HG03175 (cell line): ENCODE measurements at regions not wholly inside any gene's neighbourhood (a gene's known extent, or its start where the extent isn't known, plus 50 kb on each side); places are given as distances from the start of the nearest gene placed in this dataset.

ENCODE experiments used
- ATAC-seq: cut with Tn5 transposase; IDR thresholded peaks from one replicate; pipeline ENCODE4 v1.9.1; 2021; ENCODE audit warnings: mild to moderate bottlenecking, moderate library complexity; ENCODE audit not compliant: unreplicated experiment

DNA sequence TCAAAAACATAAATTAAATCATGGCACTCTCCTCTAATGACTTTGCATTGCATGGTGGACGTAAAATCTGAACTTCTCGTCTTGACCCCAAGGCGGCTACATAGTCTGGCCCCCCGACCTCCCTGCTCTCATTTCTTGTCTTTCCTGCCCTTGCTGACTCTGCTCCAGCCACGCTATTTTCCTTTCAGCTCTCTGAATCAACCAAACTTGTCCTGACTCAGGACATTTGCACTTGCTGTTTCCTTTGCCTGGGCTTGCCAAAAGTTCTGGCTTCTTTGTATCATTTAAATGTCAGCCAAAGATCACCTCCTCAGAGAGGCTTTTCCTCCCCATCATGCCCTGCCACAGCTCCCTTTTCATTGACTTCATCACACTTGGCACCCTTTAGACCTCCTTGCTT lies 107.7 kb upstream of the NFE2L3 start:
- no peak for ATAC-seq

DNA sequence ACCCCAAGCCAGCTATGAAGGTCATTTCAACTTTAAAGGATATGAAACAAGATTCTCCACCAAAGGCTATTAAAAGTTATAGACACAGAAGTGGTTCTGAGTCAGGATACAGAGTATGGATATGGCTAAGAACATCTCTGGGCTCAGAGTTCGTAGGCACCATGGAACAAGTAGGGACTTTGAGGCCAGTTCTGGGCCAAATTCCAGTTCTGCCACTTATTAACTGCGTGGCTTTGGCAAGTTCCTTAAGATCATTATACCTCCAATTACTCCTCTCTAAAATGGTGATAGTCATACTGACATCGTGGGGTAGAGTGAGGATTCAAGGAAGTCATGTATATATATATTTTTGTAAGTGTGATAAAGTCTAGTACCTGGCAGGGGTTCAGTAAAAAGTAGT lies 105.8 kb upstream of the NFE2L3 start:
- ATAC-seq, result no peak

DNA sequence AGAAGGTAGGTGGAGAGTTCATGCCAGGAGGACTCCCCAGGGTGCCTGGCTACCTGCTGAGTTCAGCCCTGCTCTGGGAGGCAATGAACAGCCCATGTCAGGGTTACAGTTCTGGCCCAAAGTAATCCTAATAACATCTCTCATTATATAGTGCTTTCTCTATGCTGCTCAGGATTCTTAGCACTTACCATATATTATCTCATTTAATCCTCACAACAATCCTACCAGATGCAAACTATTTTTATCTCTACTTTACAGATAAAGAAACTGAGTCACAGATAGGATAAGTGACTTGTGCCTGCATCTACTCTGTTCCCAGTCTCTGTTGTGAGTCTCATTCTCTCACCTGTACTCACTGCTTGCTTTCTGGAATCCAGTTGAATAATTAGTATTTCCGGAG lies 105.1 kb upstream of the NFE2L3 start:
- ATAC-seq, result no peak

DNA sequence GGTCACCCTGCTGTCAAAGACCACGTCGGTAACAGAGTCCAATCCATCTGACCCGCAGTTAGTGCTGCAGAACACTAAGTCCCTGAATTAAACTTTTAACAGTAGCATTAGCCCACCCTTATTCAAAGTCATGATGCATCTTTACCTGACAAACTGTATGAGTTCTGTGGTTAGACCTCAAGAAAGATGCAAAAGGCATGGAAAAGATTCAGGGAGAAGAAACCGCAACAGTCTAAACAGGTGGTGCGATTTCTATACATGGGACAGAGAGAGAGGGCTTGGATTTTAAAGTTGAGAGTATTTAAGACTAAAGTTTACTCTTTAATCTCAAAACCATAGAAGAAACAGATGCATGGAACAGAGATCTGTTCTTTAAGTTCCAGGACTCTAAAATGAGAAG lies 103.3 kb upstream of the NFE2L3 start:
- ATAC-seq, result no peak

DNA sequence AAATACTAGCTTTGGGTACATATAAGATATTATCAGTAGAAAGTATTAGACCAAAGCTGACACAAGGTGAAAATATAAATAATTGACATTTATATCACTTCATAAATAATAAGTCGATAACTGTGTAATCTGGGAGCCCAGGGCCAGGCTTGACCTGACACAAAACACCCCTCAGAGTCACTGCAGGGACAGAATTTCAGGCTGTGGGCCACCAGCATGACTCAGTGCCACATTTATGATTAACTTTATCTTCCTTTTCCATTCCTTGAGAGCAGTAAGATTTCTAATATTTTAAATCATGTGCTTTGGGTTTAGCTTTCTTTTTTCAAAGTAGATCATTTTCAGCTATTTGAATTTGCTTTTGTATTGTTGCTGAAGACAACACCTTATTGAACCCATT lies 102.9 kb upstream of the NFE2L3 start:
- no peak for ATAC-seq

DNA sequence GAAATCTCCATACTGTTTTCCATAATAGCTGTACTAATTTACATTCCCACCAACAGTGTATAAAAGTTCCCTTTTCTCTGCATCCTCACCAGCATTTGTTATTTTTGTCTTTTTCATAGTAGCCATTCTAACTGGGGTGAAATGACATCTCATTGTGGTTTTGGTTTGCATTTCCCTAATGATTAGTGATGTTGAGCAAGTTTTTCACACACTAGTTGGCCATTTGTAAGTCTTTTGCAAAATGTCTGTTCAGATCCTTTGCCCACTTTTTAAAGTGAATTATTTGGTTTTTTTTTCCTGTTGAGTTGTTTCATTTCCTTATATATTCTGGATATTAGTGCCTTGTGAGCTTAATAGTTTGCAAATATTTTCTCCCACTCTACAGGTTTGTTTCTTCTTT lies 101.0 kb upstream of the NFE2L3 start:
- ATAC-seq, result no peak

DNA sequence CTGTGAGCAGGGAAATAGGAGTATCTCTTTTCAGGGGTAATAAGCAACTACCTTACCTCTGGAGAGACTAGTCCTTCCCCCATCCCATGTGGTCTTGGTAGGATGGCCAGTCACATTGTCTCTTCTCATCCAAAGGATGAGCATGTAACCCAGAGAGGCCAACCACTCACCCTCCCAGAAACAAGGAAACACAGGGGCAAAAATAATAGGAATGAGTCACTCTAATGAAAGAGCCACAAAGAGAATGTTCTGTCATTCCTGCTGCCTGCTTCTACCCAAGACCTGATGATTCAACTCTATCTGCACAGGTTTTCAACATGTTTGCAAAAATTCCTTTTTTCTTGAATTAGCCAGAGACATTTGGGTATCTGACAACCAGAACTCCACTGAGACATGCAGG lies 99.3 kb upstream of the NFE2L3 start:
- no peak for ATAC-seq

DNA sequence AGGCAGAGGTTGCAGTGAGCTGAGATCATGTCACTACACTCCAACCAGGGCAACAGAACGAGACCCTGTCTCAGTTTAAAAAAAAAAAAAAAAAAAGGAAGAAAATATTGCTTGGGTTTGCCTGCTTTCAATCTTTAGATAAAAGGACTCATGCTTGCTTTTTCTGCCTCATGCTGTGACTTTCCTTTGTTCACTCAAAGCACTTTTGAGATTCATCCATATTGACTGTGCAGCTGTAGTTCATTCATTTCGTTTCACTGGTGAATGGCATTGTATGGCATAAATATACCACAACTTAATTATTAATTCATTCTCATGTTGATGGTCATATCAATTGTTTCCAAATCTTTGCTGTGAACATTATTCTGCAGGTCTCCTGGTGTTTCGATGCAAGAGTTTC lies 97.6 kb upstream of the NFE2L3 start:
- ATAC-seq, result no peak

DNA sequence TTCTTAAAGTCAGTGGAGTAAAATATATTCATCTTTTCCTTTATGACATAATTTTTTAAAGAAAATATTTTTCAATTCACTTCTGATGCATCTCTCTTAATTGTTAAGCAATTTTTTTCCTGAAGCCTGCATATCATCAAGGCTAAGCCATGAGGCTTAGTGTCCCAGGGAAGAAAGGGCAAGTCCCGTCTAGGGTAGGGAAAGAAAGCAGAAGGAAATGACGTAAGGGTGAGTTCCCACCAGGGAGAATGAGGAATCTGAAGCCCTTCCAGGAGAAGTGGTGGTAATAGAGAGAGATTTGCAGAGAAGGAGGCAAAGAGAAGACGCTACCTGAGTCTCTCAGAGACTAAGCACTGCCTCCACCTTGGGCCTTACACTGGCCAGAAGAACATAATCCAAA lies 96.8 kb upstream of the NFE2L3 start:
- no peak for ATAC-seq

DNA sequence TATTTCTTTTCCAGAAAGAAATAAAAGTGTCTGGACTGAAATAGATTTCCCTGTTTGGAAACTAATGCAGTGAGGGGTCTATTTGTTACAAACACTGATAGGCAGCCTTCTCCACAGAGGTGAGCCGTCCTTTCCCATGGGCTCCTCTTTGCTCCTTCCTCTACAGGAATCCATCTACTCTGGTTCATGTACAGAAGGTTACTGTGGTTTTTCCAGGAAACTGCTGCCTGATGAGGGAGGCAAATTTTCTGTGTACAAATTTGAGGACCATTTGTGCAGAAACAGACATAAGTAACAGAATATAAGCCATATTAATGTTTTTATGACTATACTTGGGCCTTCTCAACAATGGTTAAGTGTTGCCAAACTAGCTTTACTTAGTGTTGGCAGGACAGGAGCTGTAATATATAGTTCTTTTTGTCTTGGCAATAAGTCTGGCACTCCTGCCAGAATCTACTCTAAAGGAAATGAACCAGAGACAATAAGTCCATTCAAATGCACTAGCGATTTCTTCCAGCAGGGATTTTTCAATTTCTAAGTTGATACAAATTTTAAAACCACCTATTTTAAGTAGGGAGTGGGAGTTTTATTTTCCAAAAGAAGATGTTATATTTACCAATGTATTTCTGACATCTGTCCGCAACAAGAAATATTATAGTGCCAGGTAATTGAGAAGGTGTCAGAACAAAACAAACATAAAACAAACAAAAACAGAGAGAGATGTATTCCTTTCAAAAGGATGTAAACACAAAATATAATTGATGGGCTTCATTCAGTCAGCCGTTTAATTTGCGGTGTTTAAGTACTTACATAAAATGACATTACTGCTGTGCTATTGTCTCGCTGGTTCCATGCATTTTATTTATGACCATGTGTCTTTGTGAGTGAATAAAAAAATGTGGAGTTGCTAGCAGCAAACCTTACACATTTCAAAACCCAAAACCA lies 91.0 kb upstream of the NFE2L3 start:
- no peak for ATAC-seq

DNA sequence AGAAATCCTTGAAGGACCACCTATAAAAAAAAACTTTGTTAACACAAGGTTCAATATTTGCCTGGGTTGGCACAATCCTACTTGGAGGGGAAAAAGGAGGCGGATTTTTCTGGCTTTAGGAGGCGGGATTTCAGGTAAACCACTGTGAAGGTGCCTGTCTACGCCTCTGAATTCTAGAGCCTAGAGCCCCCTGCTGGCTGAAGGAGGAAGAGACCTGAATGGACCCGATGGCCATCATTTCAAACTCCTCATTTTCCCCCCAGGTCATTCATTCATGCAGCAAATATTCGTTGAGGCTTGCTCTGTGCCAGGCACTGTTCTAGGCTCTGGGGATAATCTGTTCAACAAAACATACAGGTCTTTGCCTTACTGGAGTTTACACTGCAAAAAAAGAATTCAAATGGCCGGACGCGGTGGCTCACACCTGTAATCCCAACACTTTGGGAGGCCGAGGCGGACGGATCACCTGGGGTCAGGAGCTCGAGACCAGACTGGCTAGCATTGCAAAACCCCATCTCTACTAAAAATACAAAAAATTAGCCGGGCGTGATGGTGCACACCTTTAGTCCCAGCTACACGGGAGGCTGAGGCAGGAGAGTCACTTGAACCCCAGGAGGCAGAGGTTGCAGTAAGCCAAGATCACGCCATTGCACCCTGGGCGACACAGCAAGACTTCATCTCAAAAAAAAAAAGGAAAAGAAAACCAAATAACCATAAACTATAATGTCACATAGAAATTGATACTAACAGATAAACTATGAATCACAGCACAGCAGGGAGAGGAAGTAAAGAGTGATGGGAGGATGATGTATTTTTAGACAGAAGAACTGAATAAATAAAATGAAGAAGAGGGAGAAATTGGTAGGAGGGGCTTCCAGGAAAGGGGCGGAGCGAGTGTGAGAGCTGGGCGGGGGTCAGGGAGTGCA lies 90.1 kb upstream of the NFE2L3 start:
- ATAC-seq, result peak; percentile 72

DNA sequence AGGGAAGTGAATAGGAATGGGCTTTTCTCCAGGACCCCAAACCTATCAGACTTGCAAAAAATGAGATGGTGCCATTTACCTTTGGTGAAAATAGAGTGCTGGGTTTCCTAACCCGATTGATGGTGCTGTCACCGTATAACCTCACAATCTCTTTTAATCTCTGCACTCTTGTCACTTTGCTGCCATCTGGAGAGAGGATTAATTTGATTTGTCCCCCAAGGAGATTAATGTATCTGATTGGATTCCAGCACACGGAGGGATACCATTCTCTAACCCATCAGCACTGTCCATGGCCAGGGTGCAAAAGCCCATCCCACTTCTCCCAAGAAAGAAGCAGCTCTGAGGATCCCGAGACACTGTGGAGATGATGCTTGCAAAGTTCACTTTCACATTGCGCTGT lies 86.3 kb upstream of the NFE2L3 start:
- ATAC-seq, result no peak

DNA sequence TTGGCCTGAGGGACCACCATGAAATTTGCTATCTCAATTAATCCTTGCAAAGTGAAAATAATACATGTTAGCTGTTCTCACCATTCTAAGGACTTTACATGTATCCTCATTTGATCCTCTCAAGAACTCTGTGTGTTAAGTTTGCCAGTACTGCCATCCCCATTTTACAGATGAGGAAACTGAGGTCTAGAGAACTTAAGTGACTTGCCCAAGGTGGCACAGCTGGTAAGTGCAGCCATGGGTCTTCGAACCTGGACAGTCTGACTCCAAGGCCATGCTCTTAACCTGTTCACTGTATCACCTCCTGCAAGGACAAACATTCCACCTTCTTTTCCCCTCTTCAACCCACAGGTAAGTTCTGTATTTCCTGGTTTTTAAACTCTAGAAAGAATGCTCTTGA lies 85.3 kb upstream of the NFE2L3 start:
- no peak for ATAC-seq

DNA sequence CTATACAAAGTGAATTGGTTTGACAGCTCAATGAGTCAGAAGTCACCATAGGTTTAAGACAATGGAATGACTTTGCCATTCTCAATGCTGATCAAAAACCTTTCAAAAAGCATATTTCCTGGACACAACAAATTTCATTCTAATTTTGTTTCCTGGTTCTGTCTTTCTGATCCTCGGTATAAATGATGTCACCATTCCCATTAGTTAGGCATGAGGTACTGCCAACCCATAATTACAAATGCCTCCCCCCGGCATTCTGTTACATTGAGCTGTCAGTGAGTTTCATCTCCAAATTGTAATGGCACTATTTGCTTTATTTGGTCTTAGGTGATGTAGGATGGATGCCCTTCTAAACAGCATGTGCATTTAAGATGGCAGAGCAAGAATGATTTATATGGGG lies 81.7 kb upstream of the NFE2L3 start:
- ATAC-seq, result no peak

DNA sequence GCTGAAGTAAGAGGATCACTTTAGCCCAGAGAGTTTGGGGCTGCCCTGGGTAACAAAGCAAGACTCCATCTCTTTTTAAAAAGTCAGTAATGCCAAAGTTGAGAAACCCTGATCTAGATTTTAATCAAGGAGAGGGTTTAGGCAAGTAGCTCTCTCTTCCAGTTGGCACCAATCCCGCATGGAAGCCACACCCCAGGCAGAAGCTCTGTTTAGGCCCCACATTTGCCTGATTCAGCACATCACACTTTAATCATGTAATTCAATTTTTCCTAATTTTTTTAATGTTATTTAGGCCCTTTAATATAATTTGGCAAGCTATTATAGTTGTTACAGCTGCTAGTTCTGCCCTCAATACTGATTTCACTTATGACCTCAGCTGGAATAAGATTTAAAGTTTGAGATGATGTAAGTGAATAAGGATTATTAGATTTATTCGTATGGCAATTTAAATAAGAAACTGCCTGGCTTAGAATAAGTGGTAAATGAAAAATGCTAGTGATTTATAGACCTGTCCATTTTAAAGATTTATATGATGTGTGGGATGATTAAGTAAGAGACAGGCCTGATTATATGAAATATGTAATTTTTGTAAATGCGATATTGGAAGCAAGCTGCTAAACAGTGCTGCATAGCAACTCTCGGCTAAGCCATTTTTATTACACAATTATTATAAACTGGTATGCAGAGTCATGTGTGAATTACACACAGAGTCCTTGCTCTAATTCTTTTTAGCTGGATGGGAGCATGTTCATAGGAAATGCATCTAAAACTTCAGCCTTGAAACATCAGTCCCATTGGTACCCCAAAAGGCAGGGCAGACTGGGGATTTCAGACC lies 80.2 kb upstream of the NFE2L3 start:
- ATAC-seq, result no peak

DNA sequence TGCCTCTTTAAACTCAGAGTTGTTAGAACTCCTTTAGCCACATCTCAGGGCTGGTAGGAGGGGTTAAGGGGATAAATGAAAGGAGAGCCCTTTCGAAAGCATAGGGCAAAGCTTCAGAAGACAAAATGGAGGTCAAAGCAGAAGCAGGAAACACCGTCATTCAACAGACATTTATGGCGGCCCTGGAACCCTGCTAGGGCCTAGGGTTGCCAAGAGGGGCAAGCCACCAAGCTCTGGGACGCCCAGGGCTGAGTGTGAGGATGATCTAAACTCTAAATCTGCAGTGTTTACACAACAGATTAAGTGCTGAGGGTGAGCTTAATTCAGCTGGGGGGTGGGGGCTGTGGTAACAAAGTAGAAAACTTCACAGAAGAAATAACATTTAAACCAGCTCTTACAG lies 79.0 kb upstream of the NFE2L3 start:
- no peak for ATAC-seq

DNA sequence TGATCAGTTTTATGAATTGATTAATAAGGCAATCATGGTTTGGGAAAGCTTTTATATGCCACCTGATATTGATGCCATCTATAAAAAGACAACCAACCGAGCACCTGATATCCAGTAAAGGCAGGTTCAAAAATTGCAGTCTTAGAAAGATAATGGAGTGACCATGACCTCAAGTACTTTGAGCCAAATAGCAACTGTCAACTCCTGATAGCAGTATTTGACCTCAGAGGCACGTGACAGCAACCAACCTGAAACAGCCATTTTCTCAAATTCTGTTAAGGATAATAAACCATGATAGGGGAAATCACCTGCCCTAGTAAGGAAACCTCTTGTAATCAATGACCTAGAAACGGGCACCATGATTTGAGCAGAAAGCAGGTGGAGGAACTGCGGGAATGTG lies 77.1 kb upstream of the NFE2L3 start:
- no peak for ATAC-seq

DNA sequence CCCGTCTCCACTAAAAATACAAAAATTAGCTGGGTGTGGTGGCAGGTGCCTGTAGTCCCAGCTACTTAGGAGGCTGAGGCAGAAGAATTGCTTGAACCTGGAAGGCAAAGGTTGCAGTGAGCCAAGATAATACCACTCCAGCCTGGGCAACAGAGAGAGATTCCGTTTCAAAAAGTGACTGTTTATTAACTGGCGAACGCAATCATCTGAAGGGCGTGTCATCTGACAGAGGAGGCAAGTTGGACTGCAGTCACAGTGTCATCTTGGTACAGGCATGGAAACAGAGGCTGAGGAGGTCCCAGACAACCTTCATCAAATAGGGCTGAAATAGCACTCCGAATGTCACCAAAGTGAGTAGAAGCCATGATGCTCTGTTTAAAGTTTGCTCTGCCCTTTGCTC lies 75.3 kb upstream of the NFE2L3 start:
- no peak for ATAC-seq

DNA sequence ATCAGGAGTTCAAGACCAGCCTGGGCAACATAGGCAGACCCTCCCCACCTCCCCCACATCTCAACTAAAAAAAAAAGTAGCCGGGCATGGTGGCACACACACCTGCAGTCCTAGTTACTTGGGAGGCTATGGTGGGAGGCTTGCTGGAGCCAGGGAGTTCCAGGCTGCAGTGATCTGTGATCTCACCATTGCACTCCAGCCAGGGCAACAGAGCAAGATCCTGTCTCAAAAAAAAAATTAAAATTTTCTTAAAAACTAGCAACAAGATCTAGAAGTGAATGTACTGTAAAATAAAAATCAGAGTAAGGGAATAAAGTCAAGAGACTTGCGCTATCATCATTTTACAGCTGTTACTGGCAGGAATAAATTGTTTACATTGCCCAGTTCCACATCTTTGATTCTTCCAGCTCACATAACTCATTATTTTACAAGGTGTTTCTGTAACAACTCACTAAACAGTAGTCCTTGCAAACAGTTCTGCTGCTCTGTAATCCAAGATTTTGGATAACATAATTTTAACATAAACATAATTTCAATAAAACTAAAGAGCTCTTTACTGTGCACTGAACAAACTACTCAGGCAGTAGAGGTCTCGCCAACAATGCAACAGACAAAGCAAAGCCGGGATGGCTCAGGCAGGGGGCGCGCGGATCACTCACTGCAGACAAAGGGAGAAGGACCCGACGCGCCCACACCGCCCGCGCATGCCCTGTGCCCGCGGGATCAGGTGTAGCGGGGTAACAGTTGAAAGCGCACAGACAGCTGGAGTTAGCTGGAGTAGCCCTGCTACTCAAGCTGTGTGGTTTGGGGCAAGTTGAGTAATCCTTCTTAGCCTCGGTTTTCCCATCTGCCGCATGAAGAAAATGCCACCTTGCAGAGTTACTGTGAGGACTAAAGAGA lies 73.3 kb upstream of the NFE2L3 start:
- peak; percentile 82 for ATAC-seq

DNA sequence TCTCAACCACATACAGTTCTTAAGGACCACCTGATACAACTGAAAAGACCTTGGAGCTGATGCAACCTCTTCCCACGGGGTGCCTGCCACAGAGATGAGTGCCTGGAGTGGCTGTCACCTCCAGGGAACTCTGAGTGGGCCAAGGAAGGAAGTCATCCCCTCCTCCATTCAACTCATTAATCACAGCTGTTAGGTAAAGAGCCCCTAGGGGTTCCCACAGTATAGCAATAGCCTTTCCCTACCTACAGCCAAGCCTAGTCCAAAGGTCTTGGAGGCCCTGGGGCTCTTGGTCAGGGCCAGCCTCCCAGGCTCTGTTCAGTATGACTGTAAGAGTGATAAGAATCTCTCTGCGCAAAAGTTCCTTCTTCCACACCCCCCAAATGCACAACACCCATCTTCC lies 70.4 kb upstream of the NFE2L3 start:
- ATAC-seq, result no peak
